CD4-positive, alpha-beta T cell treated with Interleukin-12 subunit alpha and Interleukin-12 subunit beta, for 1 hour (primary cell): ENCODE measurements at regions not wholly inside any gene's neighbourhood (a gene's known extent, or its start where the extent isn't known, plus 50 kb on each side); places are given as distances from the start of the nearest gene placed in this dataset.

Experiments used
- DNase-seq: peaks from one replicate; pipeline ENCODE4 v3.0.0-alpha.2; 2020

- DNase-seq = no peak
These were observed 520.7 kb downstream of the QKI start for GRCh38 chr6:163935158-163935762.

GRCh38 chr6:163930012-163930411 lies 515.5 kb downstream of the QKI start:
- DNase-seq = no peak

DNA sequence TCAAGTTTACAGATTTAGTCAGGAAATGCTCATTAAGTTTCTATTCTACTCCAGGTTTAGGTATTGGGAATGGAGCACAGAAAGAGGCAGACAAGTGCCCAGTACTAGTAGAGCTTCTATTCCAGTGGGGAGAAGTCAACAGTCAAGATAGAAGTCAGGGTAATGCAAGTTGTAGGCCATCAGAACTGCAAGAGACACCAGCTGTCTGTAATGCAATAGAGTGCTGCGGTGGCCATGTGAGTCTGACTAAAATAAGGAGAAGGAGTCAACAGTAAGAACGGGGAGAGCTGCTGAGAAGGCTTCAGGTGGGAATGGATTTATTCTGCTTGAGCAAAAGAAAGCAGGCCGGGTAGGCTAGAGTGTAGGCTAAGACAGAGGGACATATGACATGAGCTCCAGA lies 515.0 kb downstream of the QKI start:
- DNase-seq = no peak

DNA sequence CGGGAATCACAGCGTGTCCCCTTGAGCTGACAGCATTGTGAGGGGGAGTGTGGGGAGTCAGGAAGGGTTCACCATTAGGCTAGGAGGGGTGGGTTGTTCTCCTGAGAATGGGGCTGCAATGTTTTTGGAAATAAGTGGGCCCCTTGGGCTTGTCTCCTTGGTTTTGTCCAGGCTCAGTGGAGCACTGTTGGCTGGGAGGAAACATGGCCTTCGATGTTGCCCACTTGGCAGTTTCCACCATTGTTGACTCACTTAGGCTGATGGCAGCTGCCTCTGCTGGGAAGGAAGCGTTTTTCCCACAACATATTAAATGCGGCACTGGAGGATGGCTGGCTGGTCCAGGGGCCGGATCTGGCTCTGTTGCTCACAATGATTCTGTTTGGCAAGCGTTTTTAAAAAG lies 512.1 kb downstream of the QKI start:
- no peak for DNase-seq

GRCh38 chr6:163925839-163926238 lies 511.3 kb downstream of the QKI start:
- no peak for DNase-seq

- DNase-seq = no peak
These were observed 509.3 kb downstream of the QKI start for GRCh38 chr6:163923658-163924411.

DNA sequence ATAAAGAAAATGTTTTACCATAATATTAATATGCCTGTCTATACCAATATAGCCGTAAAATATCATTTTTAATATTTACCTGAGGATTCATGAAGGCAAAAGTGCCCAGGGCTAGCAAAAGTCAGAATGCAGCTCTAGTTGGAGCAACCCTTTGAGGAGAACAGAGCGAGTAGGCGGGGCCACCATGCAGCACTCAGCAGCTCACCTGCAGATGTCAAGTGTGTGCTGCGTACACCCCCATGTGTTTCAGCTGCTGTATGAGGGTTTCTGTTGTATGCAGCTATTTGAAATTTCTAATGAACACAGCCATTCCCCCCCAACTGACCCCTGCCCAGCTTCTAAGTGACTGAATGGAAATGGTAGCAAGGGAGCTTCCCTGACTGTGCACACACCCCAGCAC lies 508.0 kb downstream of the QKI start:
- no peak for DNase-seq

DNA sequence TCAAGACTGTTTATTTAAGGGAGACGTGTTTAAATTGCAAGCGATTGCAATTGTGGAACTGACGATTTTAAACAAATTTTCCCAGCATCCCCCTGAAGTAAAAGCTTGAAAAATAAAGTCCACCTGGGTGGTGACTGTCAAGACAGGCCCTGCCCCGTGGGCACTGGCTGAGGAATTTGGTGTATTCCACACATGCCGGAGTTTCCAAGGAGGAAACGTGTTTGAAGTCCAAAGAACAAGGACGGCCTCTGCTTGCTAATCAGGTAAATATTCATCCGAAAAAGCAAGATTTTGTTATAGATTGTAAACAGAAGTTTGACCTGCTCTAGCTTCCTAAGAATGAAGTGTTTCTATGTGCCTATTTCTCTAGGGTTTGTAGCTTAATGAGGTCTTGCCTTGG lies 505.1 kb downstream of the QKI start:
- DNase-seq = no peak

- DNase-seq = no peak
These were observed 502.0 kb downstream of the QKI start for GRCh38 chr6:163916315-163917081.

DNA sequence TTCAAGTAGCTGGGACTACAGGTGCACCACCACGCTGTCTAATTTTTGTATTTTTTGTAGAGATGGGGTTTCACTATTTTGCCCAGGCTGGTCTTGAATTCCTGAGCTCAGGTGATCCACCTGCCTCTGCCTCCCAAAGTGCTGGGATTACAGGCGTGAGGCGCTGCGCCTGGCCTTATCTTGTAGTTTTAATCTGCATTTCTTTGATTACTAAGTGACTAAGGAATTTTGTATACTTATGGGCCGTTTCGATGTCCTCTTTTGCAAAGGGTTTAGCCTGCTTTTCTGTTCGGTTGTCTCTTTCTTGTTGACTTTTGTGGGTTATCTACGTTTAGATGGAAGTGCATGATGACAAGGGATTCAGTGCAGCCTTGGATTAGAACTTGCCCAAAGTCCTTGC lies 500.6 kb downstream of the QKI start:
- no peak for DNase-seq

- no peak for DNase-seq
These were observed 498.5 kb downstream of the QKI start for GRCh38 chr6:163913045-163913444.

- DNase-seq = no peak
These were observed 491.6 kb downstream of the QKI start for GRCh38 chr6:163906006-163906710.

GRCh38 chr6:163904186-163904585 lies 489.7 kb downstream of the QKI start:
- DNase-seq = no peak

- no peak for DNase-seq
These were observed 489.0 kb downstream of the QKI start for GRCh38 chr6:163903541-163903940.

DNA sequence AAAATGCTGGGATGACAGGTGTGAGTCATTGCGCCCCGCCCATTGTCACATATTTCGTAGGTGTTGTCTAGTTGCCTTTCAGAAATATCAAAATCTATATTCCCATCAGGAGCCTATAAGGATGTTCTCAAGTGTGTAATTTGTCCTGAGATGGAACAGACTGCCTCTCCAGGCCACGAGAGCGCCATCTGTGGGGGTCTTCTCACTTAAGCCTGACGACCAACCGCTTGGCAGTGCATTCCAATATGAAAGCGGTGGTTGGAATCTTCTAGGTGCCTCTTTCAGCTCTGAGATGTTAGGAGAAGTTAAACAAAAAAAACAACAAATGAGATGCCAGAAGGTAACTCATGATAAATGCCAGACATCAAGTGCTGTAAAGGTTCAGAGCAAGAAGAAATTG lies 488.5 kb downstream of the QKI start:
- DNase-seq = no peak

DNA sequence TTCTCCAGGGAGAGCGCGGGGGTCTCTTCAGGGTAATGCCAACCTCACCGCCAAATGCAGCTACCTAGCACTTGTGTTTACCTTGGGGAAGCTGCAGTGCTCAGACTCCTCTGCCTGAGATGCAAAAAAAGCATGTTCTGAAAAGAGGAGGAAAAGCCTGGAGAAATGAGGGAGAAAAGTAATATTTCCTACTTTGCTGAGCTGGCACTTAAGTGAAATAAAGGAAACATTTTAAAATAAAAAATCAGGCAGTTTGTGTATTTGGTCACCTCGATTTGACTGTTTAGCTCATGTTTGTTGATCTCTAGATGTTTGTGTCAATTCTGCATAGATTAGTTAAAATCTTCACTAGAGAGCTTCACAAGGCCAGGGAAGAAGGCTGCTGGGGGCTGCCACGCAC lies 487.2 kb downstream of the QKI start:
- DNase-seq = no peak

DNA sequence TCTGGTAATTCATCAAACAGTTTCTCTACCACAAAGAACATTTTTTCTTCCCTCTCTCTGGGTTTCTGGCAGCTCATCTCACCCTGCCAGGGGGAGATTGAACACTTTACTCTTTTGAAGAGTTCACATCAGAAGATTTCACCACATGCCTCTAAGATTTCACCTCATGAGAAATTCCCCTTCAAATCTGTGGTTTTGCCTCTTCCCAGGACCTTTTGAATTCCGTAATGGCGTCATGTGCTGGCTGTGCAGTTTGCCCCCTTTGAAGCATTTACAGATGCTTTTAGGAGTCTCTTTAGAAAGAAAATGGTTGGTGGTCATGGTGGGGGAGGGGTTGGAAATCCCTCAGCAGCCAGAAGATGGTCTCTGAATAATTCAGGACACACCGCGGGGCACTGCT lies 486.1 kb downstream of the QKI start:
- DNase-seq = no peak

DNA sequence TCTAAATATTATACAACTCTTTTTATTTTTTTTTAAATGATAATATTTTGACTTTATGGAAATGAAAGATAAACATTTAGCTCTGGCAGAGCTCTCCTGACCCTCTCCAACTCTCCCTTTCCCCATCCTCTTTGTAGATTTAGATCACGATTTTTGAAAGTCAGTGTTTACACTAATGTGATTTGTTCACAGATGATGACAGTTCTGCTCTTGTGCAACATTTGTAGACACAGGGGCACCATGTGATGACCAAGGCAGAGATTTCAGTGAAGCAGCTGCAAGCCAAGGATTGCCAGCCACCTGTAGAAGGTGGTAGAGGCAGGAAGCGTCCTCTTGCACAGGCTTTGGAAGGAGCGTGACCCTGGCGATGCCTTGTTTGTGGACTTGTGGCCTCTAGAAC lies 483.2 kb downstream of the QKI start:
- no peak for DNase-seq

GRCh38 chr6:163897030-163897429 lies 482.5 kb downstream of the QKI start:
- no peak for DNase-seq

GRCh38 chr6:163895162-163895561 lies 480.6 kb downstream of the QKI start:
- no peak for DNase-seq

DNA sequence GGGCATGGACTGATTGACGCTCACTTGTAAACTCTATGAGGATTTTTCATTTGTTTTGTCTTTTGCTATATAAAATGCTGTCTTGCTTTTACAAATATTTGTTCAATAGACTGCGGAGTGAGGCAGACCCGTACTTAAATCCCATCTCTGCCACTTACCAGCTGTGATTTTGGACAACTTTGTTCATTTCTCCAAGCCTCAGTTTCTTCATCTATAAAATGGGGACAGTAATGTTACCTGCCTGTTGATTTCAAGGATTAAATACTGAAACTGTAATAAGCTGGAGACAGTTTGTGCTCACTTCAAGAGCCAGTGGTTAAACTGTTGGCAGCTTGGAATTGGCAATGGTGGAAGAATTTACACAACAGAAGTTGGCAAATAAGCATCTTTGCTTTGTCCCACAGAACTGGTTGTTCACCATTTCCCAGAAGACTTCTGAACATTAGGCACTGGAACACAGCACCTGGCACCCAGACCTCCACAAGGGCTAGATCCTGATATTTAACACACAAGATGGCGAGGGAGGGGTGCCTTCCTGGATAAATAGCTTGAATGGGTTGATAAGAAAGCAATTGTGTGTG lies 479.2 kb downstream of the QKI start:
- no peak for DNase-seq

DNA sequence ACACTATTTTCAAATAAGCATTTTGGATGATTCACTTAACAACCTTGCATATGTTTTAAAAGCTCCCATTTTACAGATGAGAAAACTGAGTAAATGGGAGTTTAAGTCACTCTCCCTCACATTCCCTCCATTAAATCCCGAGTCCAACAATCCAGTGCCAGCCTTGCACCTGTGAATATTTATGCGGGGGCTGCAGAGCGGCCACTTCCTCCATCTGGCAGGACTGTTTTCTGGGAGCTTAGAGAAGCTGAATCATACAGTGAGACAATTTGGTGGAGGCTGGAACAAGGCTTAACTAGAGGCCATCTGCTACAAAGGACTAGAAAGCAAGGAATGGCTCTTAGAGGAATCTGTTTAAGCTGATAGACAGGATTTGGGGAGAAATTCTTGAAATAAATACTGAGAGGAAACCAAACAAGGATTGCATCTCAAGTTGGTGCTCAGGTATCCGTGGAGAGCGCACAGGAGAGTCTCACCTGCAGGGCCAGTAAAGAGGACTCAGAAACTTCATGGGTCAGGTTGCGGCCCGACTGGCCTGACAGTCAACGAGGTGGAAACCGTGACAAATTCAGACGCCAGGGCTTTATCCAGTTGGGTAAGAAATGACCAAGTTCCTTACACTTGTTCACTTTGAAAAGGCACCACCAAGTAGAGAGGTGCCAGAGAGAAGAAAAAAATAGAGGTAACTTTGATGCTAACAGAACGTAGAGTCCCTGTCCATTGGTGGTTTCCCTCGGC lies 478.5 kb downstream of the QKI start:
- DNase-seq = no peak
